ENCODE measurements at regions not wholly inside any gene's neighbourhood (a gene's known extent, or its start where the extent isn't known, plus 50 kb on each side); places are given as distances from the start of the nearest gene placed in this dataset.

GRCh38 chr11:69370984-69371709 lies 77.2 kb downstream of the MYEOV start:
- no peak overlapping the region for H3K4me3 Mint-ChIP-seq
- no peaks in the 10 kb centered on the region for H3K36me3 Mint-ChIP-seq (ENCODE audit: insufficient read depth)
- peaks cover 5% of the 10 kb centered on the region for H3K27me3 Mint-ChIP-seq (ENCODE audit: low read depth)
- ATAC-seq (no peak), DNase-seq (no peak)
- peaks cover 11% of the 10 kb centered on the region for H3K9me3 Mint-ChIP-seq
- no peaks in the 10 kb centered on the region for H3K4me1 Mint-ChIP-seq (ENCODE audit: low read depth)

- H3K27me3 Mint-ChIP-seq (ENCODE audit: low read depth) = peaks cover 5% of the 10 kb centered on the region
- no peak overlapping the region for H3K4me3 Mint-ChIP-seq
- ATAC-seq = no peak
- H3K36me3 Mint-ChIP-seq (ENCODE audit: insufficient read depth) = no peaks in the 10 kb centered on the region
- H3K4me1 Mint-ChIP-seq (ENCODE audit: low read depth) = no peaks in the 10 kb centered on the region
- no peak for DNase-seq
- peaks cover 11% of the 10 kb centered on the region for H3K9me3 Mint-ChIP-seq
Observed at GRCh38 chr11:69371731-69372588, 78.0 kb downstream of the MYEOV start.

- no peak overlapping the region for H3K4me3 Mint-ChIP-seq
- H3K9me3 Mint-ChIP-seq = peaks cover 11% of the 10 kb centered on the region
- H3K4me1 Mint-ChIP-seq (ENCODE audit: low read depth) = no peaks in the 10 kb centered on the region
- H3K36me3 Mint-ChIP-seq (ENCODE audit: insufficient read depth) = no peaks in the 10 kb centered on the region
- peak; percentile 3 for DNase-seq
- peaks cover 5% of the 10 kb centered on the region for H3K27me3 Mint-ChIP-seq (ENCODE audit: low read depth)
- no peak for ATAC-seq
Observed at GRCh38 chr11:69372589-69373250, 78.8 kb downstream of the MYEOV start.

GRCh38 chr11:69373251-69373635 lies 79.3 kb downstream of the MYEOV start:
- DNase-seq (no peak), ATAC-seq (no peak)

GRCh38 chr11:69374110-69374945 lies 80.4 kb downstream of the MYEOV start:
- H3K4me1 Mint-ChIP-seq (ENCODE audit: low read depth) = no peaks in the 10 kb centered on the region
- no peak overlapping the region for H3K4me3 Mint-ChIP-seq
- H3K9me3 Mint-ChIP-seq = peaks cover 6% of the 10 kb centered on the region
- ATAC-seq (no peak), DNase-seq (peak; percentile 4)
- H3K36me3 Mint-ChIP-seq (ENCODE audit: insufficient read depth) = no peaks in the 10 kb centered on the region
- peaks cover 5% of the 10 kb centered on the region for H3K27me3 Mint-ChIP-seq (ENCODE audit: low read depth)

More at GRCh38 chr11:69373251-69373635, 79.3 kb downstream of the MYEOV start:
- Mint-ChIP-seq H3K36me3 (ENCODE audit: insufficient read depth) (no peaks in the 10 kb centered on the region), H3K4me1 (ENCODE audit: low read depth) (no peaks in the 10 kb centered on the region), H3K4me3 (no peak overlapping the region), H3K27me3 (ENCODE audit: low read depth) (peaks cover 5% of the 10 kb centered on the region), H3K9me3 (peaks cover 11% of the 10 kb centered on the region)

- Mint-ChIP-seq H3K9me3 (no peaks in the 10 kb centered on the region), H3K4me1 (ENCODE audit: low read depth) (no peaks in the 10 kb centered on the region), H3K27me3 (ENCODE audit: low read depth) (peaks cover 3% of the 10 kb centered on the region), H3K4me3 (no peak overlapping the region), H3K36me3 (ENCODE audit: insufficient read depth) (no peaks in the 10 kb centered on the region)
- no peak for DNase-seq
- ATAC-seq = no peak
Observed at GRCh38 chr11:69374946-69375310, 81.0 kb downstream of the MYEOV start.

- Mint-ChIP-seq H3K9me3 (no peaks in the 10 kb centered on the region), H3K4me1 (ENCODE audit: low read depth) (no peaks in the 10 kb centered on the region), H3K36me3 (ENCODE audit: insufficient read depth) (no peaks in the 10 kb centered on the region), H3K4me3 (no peak overlapping the region), H3K27me3 (ENCODE audit: low read depth) (peaks cover 3% of the 10 kb centered on the region)
- ATAC-seq = no peak
- peak; percentile 2 for DNase-seq
Observed at GRCh38 chr11:69375316-69376154, 81.6 kb downstream of the MYEOV start.

- Mint-ChIP-seq H3K4me3 (no peak overlapping the region), H3K9me3 (no peaks in the 10 kb centered on the region), H3K36me3 (ENCODE audit: insufficient read depth) (no peaks in the 10 kb centered on the region), H3K27me3 (ENCODE audit: low read depth) (peaks cover 3% of the 10 kb centered on the region), H3K4me1 (ENCODE audit: low read depth) (no peaks in the 10 kb centered on the region)
- DNase-seq (no peak), ATAC-seq (no peak)
Observed at GRCh38 chr11:69376155-69377028, 82.4 kb downstream of the MYEOV start.

- H3K4me1 Mint-ChIP-seq (ENCODE audit: low read depth) = no peaks in the 10 kb centered on the region
- H3K4me3 Mint-ChIP-seq = no peak overlapping the region
- peaks cover 3% of the 10 kb centered on the region for H3K27me3 Mint-ChIP-seq (ENCODE audit: low read depth)
- H3K9me3 Mint-ChIP-seq = no peaks in the 10 kb centered on the region
- no peaks in the 10 kb centered on the region for H3K36me3 Mint-ChIP-seq (ENCODE audit: insufficient read depth)
- ATAC-seq (no peak), DNase-seq (no peak)
Observed at GRCh38 chr11:69377029-69377952, 83.3 kb downstream of the MYEOV start.

GRCh38 chr11:69377953-69378302 lies 84.0 kb downstream of the MYEOV start:
- DNase-seq = no peak

GRCh38 chr11:69378303-69379141 lies 84.6 kb downstream of the MYEOV start:
- DNase-seq (no peak), ATAC-seq (no peak)
- Mint-ChIP-seq H3K27me3 (ENCODE audit: low read depth) (no peaks in the 10 kb centered on the region), H3K4me3 (no peak overlapping the region), H3K36me3 (ENCODE audit: insufficient read depth) (no peaks in the 10 kb centered on the region), H3K4me1 (ENCODE audit: low read depth) (no peaks in the 10 kb centered on the region), H3K9me3 (no peaks in the 10 kb centered on the region)

More at GRCh38 chr11:69377953-69378302, 84.0 kb downstream of the MYEOV start:
- ATAC-seq = no peak
- no peaks in the 10 kb centered on the region for H3K27me3 Mint-ChIP-seq (ENCODE audit: low read depth)
- no peaks in the 10 kb centered on the region for H3K36me3 Mint-ChIP-seq (ENCODE audit: insufficient read depth)
- H3K4me3 Mint-ChIP-seq = no peak overlapping the region
- no peaks in the 10 kb centered on the region for H3K4me1 Mint-ChIP-seq (ENCODE audit: low read depth)
- no peaks in the 10 kb centered on the region for H3K9me3 Mint-ChIP-seq
